IPS DF 4.7 (cell line): ENCODE measurements at regions not wholly inside any gene's neighbourhood (a gene's known extent, or its start where the extent isn't known, plus 50 kb on each side); places are given as distances from the start of the nearest gene placed in this dataset.
"Not testable (repeated sequence)": the region's sequence is repeated elsewhere in the genome, so short reads cannot be mapped to it uniquely, and the experiment has no call there.

Experiments
- DNase-seq: peaks from one replicate; pipeline ENCODE4 v3.0.0-alpha.2; 2013; ENCODE audit warnings: low spot score; ENCODE audit errors: extremely low read depth

DNA sequence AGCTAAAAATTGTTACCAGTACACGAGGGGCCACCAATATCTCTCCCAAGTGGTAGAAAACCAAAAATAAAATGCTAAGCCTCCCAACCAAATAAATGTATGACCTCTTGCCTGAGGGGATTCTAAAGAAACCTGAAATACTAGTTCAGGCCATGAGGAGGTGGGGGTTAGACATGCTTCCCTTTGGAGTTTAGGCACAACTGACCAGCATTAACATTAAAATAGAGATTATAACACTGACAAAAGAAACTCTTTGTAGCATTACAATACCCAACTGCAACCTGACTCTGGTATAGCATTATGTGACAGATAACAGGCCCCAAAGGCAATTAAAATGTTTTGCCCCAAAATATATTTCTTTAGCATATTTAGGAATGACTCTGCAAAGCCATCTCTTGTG, 637.6 kb upstream of the PCDH11Y start:
- not testable (repeated sequence) for DNase-seq

DNA sequence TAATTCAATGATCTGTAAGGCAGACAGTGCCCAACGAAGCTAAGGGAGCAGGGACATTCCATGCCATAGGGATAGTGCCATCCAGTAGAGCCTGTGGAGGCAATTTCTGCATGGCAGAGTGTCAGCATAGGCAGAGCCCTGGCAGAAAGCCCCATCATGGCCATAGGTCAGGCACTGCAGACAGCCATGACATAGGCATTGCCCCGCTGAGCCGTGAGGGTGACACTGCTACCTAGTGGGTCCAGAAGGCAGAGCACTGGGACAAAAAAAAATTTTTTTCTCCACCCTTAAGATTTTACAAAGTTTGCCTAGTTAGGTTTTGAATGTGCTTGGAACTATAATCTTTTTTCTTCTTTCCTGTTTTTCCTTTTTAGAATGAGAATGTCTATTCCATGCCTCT, 596.3 kb upstream of the PCDH11Y start:
- DNase-seq = peak; percentile 0
